Liver (tissue), 8 donors: ENCODE measurements at regions not wholly inside any gene's neighbourhood (a gene's known extent, or its start where the extent isn't known, plus 50 kb on each side); places are given as distances from the start of the nearest gene placed in this dataset.

ENCODE experiments used
- DNase-seq: peaks from one replicate; pipeline ENCODE4 v3.0.0-alpha.2; 2017; ENCODE audit warnings: low spot score
- H3K27ac ChIP-seq, 2 donors: one replicate each; pipeline ENCODE4 v1.7.0; 2013; ENCODE audit warnings: inconsistent platforms in 2 of 2, low read length in 2 of 2, control low read depth in 1 of 2, low read depth in 1 of 2, mild to moderate bottlenecking in 1 of 2
- H3K27me3 ChIP-seq, 4 donors: one replicate each; pipeline versions ENCODE4 v1.6.1 to v1.7.0; 2013; ENCODE audit warnings: low read length in 3 of 4, inconsistent platforms in 1 of 4, mild to moderate bottlenecking in 1 of 4, moderate library complexity in 1 of 4; ENCODE audit not compliant: control insufficient read depth in 4 of 4, insufficient read depth in 4 of 4
- H3K36me3 ChIP-seq, 4 donors: one replicate each; pipeline versions ENCODE4 v1.6.1 to v1.7.0; 2013; ENCODE audit warnings: low read length in 3 of 4, mild to moderate bottlenecking in 3 of 4, low read depth in 1 of 4, moderate library complexity in 1 of 4; ENCODE audit not compliant: control insufficient read depth in 4 of 4, insufficient read depth in 3 of 4
- H3K4me1 ChIP-seq, 4 donors: one replicate each; pipeline versions ENCODE4 v1.6.1 to v1.7.0; 2013; ENCODE audit warnings: low read length in 3 of 4, mild to moderate bottlenecking in 3 of 4, moderate library complexity in 1 of 4; ENCODE audit not compliant: control insufficient read depth in 4 of 4, insufficient read depth in 4 of 4
- H3K4me3 ChIP-seq, 3 donors: one replicate each; pipeline versions ENCODE4 v1.6.1 to v1.7.0; 2013; ENCODE audit warnings: low read length in 3 of 3, control low read depth in 1 of 3, low read depth in 1 of 3, mild to moderate bottlenecking in 1 of 3
- H3K9ac ChIP-seq, 2 donors: one replicate each; pipeline ENCODE4 v1.7.0; 2013; ENCODE audit warnings: low read length in 2 of 2, mild to moderate bottlenecking in 2 of 2, moderate library complexity in 2 of 2, control low read depth in 1 of 2, low read depth in 1 of 2
- H3K9me3 ChIP-seq, 4 donors: one replicate each; pipeline versions ENCODE4 v1.6.1 to v1.7.0; 2013; ENCODE audit warnings: low read length in 3 of 4; ENCODE audit not compliant: control insufficient read depth in 4 of 4
- ATF3 ChIP-seq: IDR thresholded peaks from 2 replicates; pipeline ENCODE4 v1.6.1; 2016; ENCODE audit warnings: antibody characterized with exemption
- CTCF ChIP-seq: fragments of 150-350 bp; IDR thresholded peaks from 2 replicates; pipeline ENCODE4 v1.5.1; 2017; ENCODE audit warnings: improper control_type of control experiment, low read depth, low read length; ENCODE audit not compliant: missing input control
- EGR1 ChIP-seq, 2 donors: IDR thresholded peaks; 2 replicates each; pipeline ENCODE4 v1.6.1; 2016 to 2018; ENCODE audit warnings: antibody characterized with exemption in 2 of 2, low read depth in 2 of 2
- FOXA1 ChIP-seq: IDR thresholded peaks from 2 replicates; pipeline ENCODE4 v1.6.1; 2016; ENCODE audit warnings: antibody characterized with exemption
- FOXA2 ChIP-seq: IDR thresholded peaks from 2 replicates; pipeline ENCODE4 v1.6.1; 2016; ENCODE audit warnings: antibody characterized with exemption
- GABPA ChIP-seq, 2 donors: IDR thresholded peaks in 1 of 2; conservative IDR thresholded peaks in 1 of 2; 2 replicates each; pipeline ENCODE4 v1.6.1; 2016; ENCODE audit warnings: antibody characterized with exemption in 2 of 2, mild to moderate bottlenecking in 1 of 2, moderate library complexity in 1 of 2
- HNF4A ChIP-seq, 2 donors: conservative IDR thresholded peaks; 2 replicates each; pipeline ENCODE4 v1.6.1; 2016; ENCODE audit warnings: antibody characterized with exemption in 2 of 2, mild to moderate bottlenecking in 2 of 2
- HNF4G ChIP-seq: IDR thresholded peaks from 2 replicates; pipeline ENCODE4 v1.6.1; 2016; ENCODE audit warnings: antibody characterized with exemption
- JUND ChIP-seq, 2 donors: IDR thresholded peaks; 2 replicates each; pipeline ENCODE4 v1.6.1; 2016; ENCODE audit warnings: antibody characterized with exemption in 2 of 2
- MAX ChIP-seq: IDR thresholded peaks from 2 replicates; pipeline ENCODE4 v1.6.1; 2016; ENCODE audit warnings: antibody characterized with exemption
- NR2F2 ChIP-seq: IDR thresholded peaks from 2 replicates; pipeline ENCODE4 v1.6.1; 2016; ENCODE audit warnings: antibody characterized with exemption
- RAD21 ChIP-seq, 2 donors: IDR thresholded peaks; 2 replicates each; pipeline ENCODE4 v1.6.1; 2016; ENCODE audit warnings: antibody characterized with exemption in 2 of 2, mild to moderate bottlenecking in 2 of 2
- REST ChIP-seq: IDR thresholded peaks from 2 replicates; pipeline ENCODE4 v1.6.1; 2016; ENCODE audit warnings: antibody characterized with exemption, mild to moderate bottlenecking
- RXRA ChIP-seq, 2 donors: IDR thresholded peaks; 2 replicates each; pipeline ENCODE4 v1.6.1; 2017 to 2018; ENCODE audit warnings: antibody characterized with exemption in 2 of 2, mild to moderate bottlenecking in 1 of 2
- SP1 ChIP-seq: IDR thresholded peaks from 2 replicates; pipeline ENCODE4 v1.6.1; 2018; ENCODE audit warnings: antibody characterized with exemption, mild to moderate bottlenecking
- TAF1 ChIP-seq: conservative IDR thresholded peaks from 2 replicates; pipeline ENCODE4 v1.6.1; 2016; ENCODE audit warnings: antibody characterized with exemption, mild to moderate bottlenecking
- YY1 ChIP-seq: IDR thresholded peaks from 2 replicates; pipeline ENCODE4 v1.6.1; 2016; ENCODE audit warnings: antibody characterized with exemption, mild to moderate bottlenecking
- ZBTB33 ChIP-seq: IDR thresholded peaks from 2 replicates; pipeline ENCODE4 v1.6.1; 2016; ENCODE audit warnings: antibody characterized with exemption
- WGBS: extraction: QIAGEN DNeasy Blood & Tissue Kit; methylation state at CpG from one replicate; pipeline ENCODE4 v1.1.7; 2013; 5-methylcytosine and 5-hydroxymethylcytosine counted together
- donor health status: healthy.
- donor health status: healthy.
- donor health status: healthy.
- donor health status: healthy.
- donor health status: healthy.

GRCh38 chr2:5520463-5520972 is 171.7 kb upstream of the SOX11 start:
- TF ChIP-seq YY1, result no peak
- TF ChIP-seq HNF4G, result no peak
- no peak for TF ChIP-seq ATF3
- TF ChIP-seq JUND (IDR thresholded peaks at IDR 0.05), result no peak
- no peak for TF ChIP-seq HNF4A (conservative IDR thresholded peaks at IDR 0.05)
- no peak for TF ChIP-seq NR2F2
- TF ChIP-seq RXRA (IDR thresholded peaks at IDR 0.05), result no peak
- no peak for TF ChIP-seq ZBTB33
- TF ChIP-seq RAD21 (IDR thresholded peaks at IDR 0.05), result no peak
- no peak for TF ChIP-seq MAX
- TF ChIP-seq GABPA (IDR thresholded peaks at IDR 0.05 in 1 of 2, conservative IDR thresholded peaks at IDR 0.05 in 1 of 2), result no peak
- no peak for TF ChIP-seq CTCF
- no peak for TF ChIP-seq SP1
- no peak for TF ChIP-seq TAF1
- no peak for TF ChIP-seq FOXA1
- no peak for TF ChIP-seq FOXA2
- no peak for TF ChIP-seq REST
- no peak for TF ChIP-seq EGR1 (IDR thresholded peaks at IDR 0.05; ENCODE audit: low read depth in 2 of 2)

More at GRCh38 chr2:5520463-5520972, 171.7 kb upstream of the SOX11 start:
- Histone ChIP-seq H3K9ac (no peak overlapping the region), H3K27me3 (no peaks in the 10 kb centered on the region), H3K36me3 (no peaks in the 10 kb centered on the region), H3K27ac (no peak overlapping the region), H3K4me1 (no peaks in the 10 kb centered on the region), H3K4me3 (no peak overlapping the region), H3K9me3 (no peaks in the 10 kb centered on the region)
- WGBS, result 44% methylated on average over 7 of the region's 7 CpGs
- DNase-seq, result no peak
